B cell (primary cell): ENCODE measurements at regions not wholly inside any gene's neighbourhood (a gene's known extent, or its start where the extent isn't known, plus 50 kb on each side); places are given as distances from the start of the nearest gene placed in this dataset.

Experiments
- EZH2 ChIP-seq: IDR thresholded peaks from 2 replicates; pipeline ENCODE4 v1.6.1; 2012; ENCODE audit warnings: borderline replicate concordance, low read depth, mild to moderate bottlenecking, moderate library complexity, low read length; ENCODE audit not compliant: insufficient read depth, poor library complexity, severe bottlenecking
- TF ChIP-seq, protein P1 (sequence below): fragments of 200-600 bp; IDR thresholded peaks from one replicate; pipeline ENCODE4 v1.8.0; 2022; ENCODE audit warnings: antibody characterized with exemption, mild to moderate bottlenecking

DNA sequence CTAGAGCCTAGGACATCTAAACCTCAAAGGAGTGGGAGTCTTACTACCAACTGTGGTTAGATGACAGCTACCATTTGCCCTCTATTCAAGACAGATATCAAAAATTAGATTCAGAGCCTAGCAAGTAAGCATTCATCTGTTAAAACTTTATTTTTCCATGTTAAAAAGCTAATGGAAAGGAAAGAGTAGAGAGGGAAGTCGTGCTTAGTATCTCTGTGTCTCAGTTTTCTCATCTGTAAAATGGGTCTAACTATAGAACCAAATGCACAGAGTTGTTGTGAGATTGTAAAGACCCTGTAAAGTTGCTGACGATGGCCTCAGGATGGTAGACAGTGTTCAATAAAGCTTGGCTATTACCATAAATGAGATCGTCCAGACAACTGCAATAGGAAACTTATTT is 428.5 kb upstream of the RUNX1 start:
- TF ChIP-seq, protein P1, sequence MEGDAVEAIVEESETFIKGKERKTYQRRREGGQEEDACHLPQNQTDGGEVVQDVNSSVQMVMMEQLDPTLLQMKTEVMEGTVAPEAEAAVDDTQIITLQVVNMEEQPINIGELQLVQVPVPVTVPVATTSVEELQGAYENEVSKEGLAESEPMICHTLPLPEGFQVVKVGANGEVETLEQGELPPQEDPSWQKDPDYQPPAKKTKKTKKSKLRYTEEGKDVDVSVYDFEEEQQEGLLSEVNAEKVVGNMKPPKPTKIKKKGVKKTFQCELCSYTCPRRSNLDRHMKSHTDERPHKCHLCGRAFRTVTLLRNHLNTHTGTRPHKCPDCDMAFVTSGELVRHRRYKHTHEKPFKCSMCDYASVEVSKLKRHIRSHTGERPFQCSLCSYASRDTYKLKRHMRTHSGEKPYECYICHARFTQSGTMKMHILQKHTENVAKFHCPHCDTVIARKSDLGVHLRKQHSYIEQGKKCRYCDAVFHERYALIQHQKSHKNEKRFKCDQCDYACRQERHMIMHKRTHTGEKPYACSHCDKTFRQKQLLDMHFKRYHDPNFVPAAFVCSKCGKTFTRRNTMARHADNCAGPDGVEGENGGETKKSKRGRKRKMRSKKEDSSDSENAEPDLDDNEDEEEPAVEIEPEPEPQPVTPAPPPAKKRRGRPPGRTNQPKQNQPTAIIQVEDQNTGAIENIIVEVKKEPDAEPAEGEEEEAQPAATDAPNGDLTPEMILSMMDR, result no peak
- no peak for TF ChIP-seq EZH2
